ENCODE measurements at regions not wholly inside any gene's neighbourhood (a gene's known extent, or its start where the extent isn't known, plus 50 kb on each side); places are given as distances from the start of the nearest gene placed in this dataset.
A peak's percentile ranks its signal among the peaks of the same experiment; 100 is the strongest.
"Not testable (repeated sequence)": the region's sequence is repeated elsewhere in the genome, so short reads cannot be mapped to it uniquely, and the experiment has no call there.

- Histone ChIP-seq H3K4me3 (ENCODE audit: low read depth, low read length) (no peak overlapping the region), H3K27ac (ENCODE audit: extremely low read depth, low read depth, low read length) (no peak overlapping the region), H3K9me3 (ENCODE audit: control insufficient read depth, insufficient read depth, low read depth, low read length) (no peaks in the 10 kb centered on the region), H3K36me3 (ENCODE audit: control insufficient read depth in 2 of 2, insufficient read depth in 1 of 2, low read length in 2 of 2) (no peaks in the 10 kb centered on the region), H3K4me1 (ENCODE audit: control insufficient read depth, insufficient read depth, low read length) (no peaks in the 10 kb centered on the region)
- TF ChIP-seq ZNF423 (tag by site-specific recombination; IDR thresholded peaks at IDR 0.05) (no peak), ZNF654 (tag by site-specific recombination; IDR thresholded peaks at IDR 0.05; ENCODE audit: low read depth) (peak; percentile 80), ZNF639 (tag by site-specific recombination; IDR thresholded peaks at IDR 0.05) (no peak), ZBTB21 (tag by site-specific recombination; IDR thresholded peaks at IDR 0.05) (0 out of 2 replicates have a peak, but pooled peaks have one; percentile 21), PRDM1 (tag by site-specific recombination; IDR thresholded peaks at IDR 0.05) (peak; percentile 87), ZNF629 (tag by site-specific recombination; IDR thresholded peaks at IDR 0.05) (0 out of 2 replicates have a peak, but pooled peaks have one; percentile 25), IKZF3 (tag by site-specific recombination; IDR thresholded peaks at IDR 0.05) (peak; percentile 54; the same call in 1 of the 2 replicates), ZNF2 (tag by site-specific recombination; IDR thresholded peaks at IDR 0.05) (peak; percentile 59; the same call in 1 of the 2 replicates), PRDM2 (tag by site-specific recombination; IDR thresholded peaks at IDR 0.05; ENCODE audit: borderline replicate concordance) (no peak)
- ChIA-PET CTCF (interaction anchor here (0.5 to 2.8 kb wide), 23 partner anchors 8 to 1497 kb away, joined by 3 to 27 read pairs (median 4); no protein-coding TSS in a partner anchor), POLR2A (no interaction called here)
Measured at GRCh38 chr10:6678211-6678803, 98.2 kb upstream of the PRKCQ start.

- CTCF ChIA-PET: interaction anchor here (0.6 to 2.7 kb wide), 9 partner anchors 10 to 741 kb away, joined by 3 to 16 read pairs (median 4); no protein-coding TSS in a partner anchor
- H3K4me3 ChIP-seq (ENCODE audit: low read depth, low read length); H3K9me3 ChIP-seq (ENCODE audit: control insufficient read depth, insufficient read depth, low read depth, low read length); H3K36me3 ChIP-seq (ENCODE audit: control insufficient read depth in 2 of 2, insufficient read depth in 1 of 2, low read length in 2 of 2); H3K27ac ChIP-seq (ENCODE audit: extremely low read depth, low read depth, low read length); POLR2A ChIA-PET; H3K4me1 ChIP-seq (ENCODE audit: control insufficient read depth, insufficient read depth, low read length): not testable (repeated sequence)
- 0 out of 2 replicates have a peak, but pooled peaks have one; percentile 48 for TF ChIP-seq ZNF580 (tag by site-specific recombination; IDR thresholded peaks at IDR 0.05)
- peak; percentile 93 for TF ChIP-seq ZNF146 (tag by site-specific recombination; IDR thresholded peaks at IDR 0.05)
Measured at GRCh38 chr10:6677129-6677528, 97.1 kb upstream of the PRKCQ start.

GRCh38 chr10:6674291-6674690 is 94.2 kb upstream of the PRKCQ start:
- Histone ChIP-seq H3K27ac (ENCODE audit: extremely low read depth, low read depth, low read length) (no peak overlapping the region), H3K9me3 (ENCODE audit: control insufficient read depth, insufficient read depth, low read depth, low read length) (no peaks in the 10 kb centered on the region), H3K4me1 (ENCODE audit: control insufficient read depth, insufficient read depth, low read length) (no peaks in the 10 kb centered on the region), H3K36me3 (ENCODE audit: control insufficient read depth in 2 of 2, insufficient read depth in 1 of 2, low read length in 2 of 2) (no peaks in the 10 kb centered on the region), H3K4me3 (ENCODE audit: low read depth, low read length) (no peak overlapping the region)
- CTCF ChIA-PET: interaction anchor here (0.7 kb wide), 1 partner anchor 453 kb away, joined by 3 read pairs; no protein-coding TSS in a partner anchor
- POLR2A ChIA-PET: no interaction called here
- TF ChIP-seq ZFP37 (tag by site-specific recombination; IDR thresholded peaks at IDR 0.05) (no peak), ATF2 (tag by site-specific recombination; IDR thresholded peaks at IDR 0.05; ENCODE audit: low read depth) (no peak), ZXDB (tag by site-specific recombination; IDR thresholded peaks at IDR 0.05) (no peak), ZNF610 (tag by site-specific recombination; IDR thresholded peaks at IDR 0.05; ENCODE audit: borderline replicate concordance) (no peak), ZNF692 (tag by site-specific recombination; IDR thresholded peaks at IDR 0.05) (no peak), ZFP69B (tag by site-specific recombination; IDR thresholded peaks at IDR 0.05) (no peak), ZNF280C (tag by site-specific recombination; IDR thresholded peaks at IDR 0.05) (no peak)

All from HEK293 (cell line).